Left lung (tissue), 4 donors: ENCODE measurements at regions not wholly inside any gene's neighbourhood (a gene's known extent, or its start where the extent isn't known, plus 50 kb on each side); places are given as distances from the start of the nearest gene placed in this dataset.

Experiments used
- ATAC-seq: fragments of 200-7000 bp; cut with Tn5 transposase; one replicate; pipeline ENCODE4 v1.9.1; 2020; ENCODE audit warnings: moderate library complexity
- DNase-seq, 4 donors: peaks; one replicate each; pipeline ENCODE4 v3.0.0-alpha.2; 2013 to 2020
- H3K27ac ChIP-seq, 2 donors: fragments of 200-600 bp; sonication (generic) in 1 of 2; one replicate each; pipeline versions ENCODE4 v1.5.0 to v1.8.0; 2020 to 2021
- H3K27me3 ChIP-seq, 2 donors: fragments of 200-600 bp; sonication (generic) in 1 of 2; one replicate each; pipeline versions ENCODE4 v1.5.0 to v1.8.0; 2020 to 2021
- H3K36me3 ChIP-seq, 2 donors: fragments of 200-600 bp; sonication (generic) in 1 of 2; one replicate each; pipeline versions ENCODE4 v1.5.0 to v1.8.0; 2020 to 2021
- H3K4me1 ChIP-seq, 2 donors: fragments of 200-600 bp; one replicate each; pipeline ENCODE4 v1.8.0; 2021
- H3K4me3 ChIP-seq, 2 donors: fragments of 200-600 bp; sonication (generic) in 1 of 2; one replicate each; pipeline versions ENCODE4 v1.5.0 to v1.8.0; 2020 to 2021; ENCODE audit warnings: mild to moderate bottlenecking in 1 of 2
- H3K9me3 ChIP-seq, 2 donors: fragments of 200-600 bp; sonication (generic) in 1 of 2; one replicate each; pipeline versions ENCODE4 v1.5.0 to v1.8.0; 2020 to 2021
- CTCF ChIP-seq, 2 donors: fragments of 200-600 bp; sonication (generic) in 1 of 2; IDR thresholded peaks; one replicate each; pipeline versions ENCODE4 v1.5.0 to v1.8.0; 2021; ENCODE audit warnings: antibody characterized with exemption in 2 of 2
- intact Hi-C, 2 donors: fragments of 100-400 bp; cut with DNase I; formaldehyde crosslinking; loops; one replicate each; pipeline versions ENCODE4 v1.11.2 to v1.14.2; 2022
- donor health status: DM: no; HTN: yes; CAD: no.
- donor health status: DM: no; HTN: no; CAD: no.

GRCh38 chr6:140107216-140107615 is 732.8 kb upstream of the CITED2 start:
- intact Hi-C loops = no loop called here
- no peak for ATAC-seq
- Histone ChIP-seq H3K27me3 (no peaks in the 10 kb centered on the region), H3K36me3 (no peaks in the 10 kb centered on the region), H3K4me1 (no peaks in the 10 kb centered on the region), H3K9me3 (no peaks in the 10 kb centered on the region), H3K4me3 (no peak overlapping the region), H3K27ac (no peak overlapping the region)
- DNase-seq = no peak
- no peak for TF ChIP-seq CTCF (IDR thresholded peaks at IDR 0.05)

GRCh38 chr6:140105857-140106256 is 731.4 kb upstream of the CITED2 start:
- H3K27me3 ChIP-seq = no peaks in the 10 kb centered on the region
- TF ChIP-seq CTCF (IDR thresholded peaks at IDR 0.05) = no peak
- no peak for DNase-seq
- no peaks in the 10 kb centered on the region for H3K9me3 ChIP-seq
- no peak overlapping the region for H3K27ac ChIP-seq
- H3K36me3 ChIP-seq = no peaks in the 10 kb centered on the region
- no peak overlapping the region for H3K4me3 ChIP-seq
- H3K4me1 ChIP-seq = no peaks in the 10 kb centered on the region
- ATAC-seq = no peak
- intact Hi-C loops = no loop called here

- Histone ChIP-seq H3K9me3 (no peaks in the 10 kb centered on the region), H3K4me1 (no peaks in the 10 kb centered on the region), H3K27ac (no peak overlapping the region), H3K27me3 (no peaks in the 10 kb centered on the region), H3K36me3 (no peaks in the 10 kb centered on the region), H3K4me3 (no peak overlapping the region)
- ATAC-seq (no peak), DNase-seq (no peak)
- intact Hi-C loops = no loop called here
- TF ChIP-seq CTCF (IDR thresholded peaks at IDR 0.05) = no peak
Measured at GRCh38 chr6:140105241-140105640, 730.8 kb upstream of the CITED2 start.

- Histone ChIP-seq H3K9me3 (no peaks in the 10 kb centered on the region), H3K36me3 (no peaks in the 10 kb centered on the region), H3K27me3 (no peaks in the 10 kb centered on the region), H3K27ac (no peak overlapping the region), H3K4me1 (no peaks in the 10 kb centered on the region), H3K4me3 (no peak overlapping the region)
- no peak for TF ChIP-seq CTCF (IDR thresholded peaks at IDR 0.05)
- intact Hi-C loops = no loop called here
- ATAC-seq = no peak
- no peak for DNase-seq
Measured at GRCh38 chr6:140101818-140102217, 727.4 kb upstream of the CITED2 start.

GRCh38 chr6:140101367-140101766 is 726.9 kb upstream of the CITED2 start:
- Histone ChIP-seq H3K9me3 (no peaks in the 10 kb centered on the region), H3K36me3 (no peaks in the 10 kb centered on the region), H3K27ac (no peak overlapping the region), H3K4me1 (no peaks in the 10 kb centered on the region), H3K4me3 (no peak overlapping the region), H3K27me3 (no peaks in the 10 kb centered on the region)
- TF ChIP-seq CTCF (IDR thresholded peaks at IDR 0.05) = no peak
- intact Hi-C loops = no loop called here
- no peak for DNase-seq
- no peak for ATAC-seq
